DMS53 (cell line): ENCODE measurements at regions not wholly inside any gene's neighbourhood (a gene's known extent, or its start where the extent isn't known, plus 50 kb on each side); places are given as distances from the start of the nearest gene placed in this dataset.

Source experiments
- DNase-seq: peaks from one replicate; lab custom pipeline; 2025; lab: John Stamatoyannopoulos, UW

GRCh38 chr12:27907766-27908165 is 64.8 kb downstream of the PTHLH start:
- no peak for DNase-seq

GRCh38 chr12:27906658-27907473 is 65.7 kb downstream of the PTHLH start:
- peak; percentile 35 for DNase-seq

- peak; percentile 46 for DNase-seq
These were observed 66.4 kb downstream of the PTHLH start for GRCh38 chr12:27906127-27906500.

GRCh38 chr12:27905285-27906126 is 67.0 kb downstream of the PTHLH start:
- peak; percentile 33 for DNase-seq

GRCh38 chr12:27902651-27903050 is 69.9 kb downstream of the PTHLH start:
- no peak for DNase-seq

GRCh38 chr12:27901959-27902358 is 70.6 kb downstream of the PTHLH start:
- DNase-seq, result no peak

GRCh38 chr12:27900920-27901879 is 71.3 kb downstream of the PTHLH start:
- no peak for DNase-seq

- DNase-seq, result no peak
These were observed 73.3 kb downstream of the PTHLH start for GRCh38 chr12:27899151-27899661.

- no peak for DNase-seq
These were observed 74.5 kb downstream of the PTHLH start for GRCh38 chr12:27898022-27898421.

GRCh38 chr12:27896419-27896990 is 76.0 kb downstream of the PTHLH start:
- no peak for DNase-seq

GRCh38 chr12:27894309-27894708 is 78.2 kb downstream of the PTHLH start:
- DNase-seq, result no peak

- no peak for DNase-seq
These were observed 92.8 kb downstream of the PTHLH start for GRCh38 chr12:27879708-27880107.

- DNase-seq, result no peak
These were observed 95.6 kb upstream of the MANSC4 start for GRCh38 chr12:27875677-27876076.

GRCh38 chr12:27873010-27873409 is 93.0 kb upstream of the MANSC4 start:
- no peak for DNase-seq

- DNase-seq, result no peak
These were observed 91.9 kb upstream of the MANSC4 start for GRCh38 chr12:27871946-27872345.

- DNase-seq, result no peak
These were observed 90.9 kb upstream of the MANSC4 start for GRCh38 chr12:27870939-27871338.

- DNase-seq, result no peak
These were observed 89.5 kb upstream of the MANSC4 start for GRCh38 chr12:27869567-27869966.

GRCh38 chr12:27868139-27868538 is 88.1 kb upstream of the MANSC4 start:
- DNase-seq, result no peak

- DNase-seq, result peak; percentile 43
These were observed 86.5 kb upstream of the MANSC4 start for GRCh38 chr12:27866373-27867101.

- DNase-seq, result no peak
These were observed 85.4 kb upstream of the MANSC4 start for GRCh38 chr12:27865421-27865820.

- DNase-seq, result no peak
These were observed 84.5 kb upstream of the MANSC4 start for GRCh38 chr12:27864521-27864920.
